SU-DHL-6 (cell line): ENCODE measurements at regions not wholly inside any gene's neighbourhood (a gene's known extent, or its start where the extent isn't known, plus 50 kb on each side); places are given as distances from the start of the nearest gene placed in this dataset.
"Not testable (repeated sequence)": the region's sequence is repeated elsewhere in the genome, so short reads cannot be mapped to it uniquely, and the experiment has no call there.

ENCODE experiments used
- H2AFZ ChIP-seq: fragments of 200-600 bp; sonication (generic); 2 replicates; pipeline ENCODE4 v1.6.1; 2014; ENCODE audit warnings: low read depth, mild to moderate bottlenecking, moderate library complexity, mixed read lengths, antibody characterized with exemption, low read length; ENCODE audit not compliant: severe bottlenecking
- H3F3A ChIP-seq: fragments of 200-600 bp; shearing (Covaris generic); 2 replicates; pipeline ENCODE4 v1.6.0; 2016; ENCODE audit warnings: antibody characterized with exemption, mild to moderate bottlenecking; ENCODE audit not compliant: insufficient read depth
- H3K27ac ChIP-seq: fragments of 200-600 bp; sonication (generic); 2 replicates; pipeline ENCODE4 v1.5.1; 2016; ENCODE audit warnings: low read depth, mild to moderate bottlenecking, low read length, moderate library complexity, mixed read lengths
- H3K27me3 ChIP-seq: fragments of 200-600 bp; sonication (generic), shearing (Covaris generic); 2 replicates; pipeline ENCODE4 v1.6.0; 2014; ENCODE audit warnings: mild to moderate bottlenecking, low read length
- H3K36me3 ChIP-seq: fragments of 200-600 bp; sonication (generic); 2 replicates; pipeline ENCODE4 v1.6.1; 2014; ENCODE audit warnings: mild to moderate bottlenecking, low read length, mixed read lengths
- H3K4me2 ChIP-seq: fragments of 300-600, 200-600 bp; shearing (Covaris generic), sonication (generic); 2 replicates; pipeline ENCODE4 v1.6.0; 2014; ENCODE audit warnings: low read length, low read depth, mild to moderate bottlenecking; ENCODE audit not compliant: poor library complexity, severe bottlenecking
- H3K4me3 ChIP-seq: fragments of 200-600 bp; sonication (generic); 2 replicates; pipeline ENCODE4 v1.5.1; 2014; ENCODE audit warnings: antibody characterized with exemption, low read length, mild to moderate bottlenecking, mixed read lengths; ENCODE audit not compliant: insufficient read depth, poor library complexity, severe bottlenecking
- H3K79me2 ChIP-seq: fragments of 200-600 bp; sonication (generic); 2 replicates; pipeline ENCODE4 v1.6.1; 2014; ENCODE audit warnings: mild to moderate bottlenecking, low read length, moderate library complexity; ENCODE audit not compliant: insufficient read depth
- H3K9ac ChIP-seq: fragments of 200-600 bp; sonication (generic); 2 replicates; pipeline ENCODE4 v1.7.0; 2014; ENCODE audit warnings: mild to moderate bottlenecking, low read length
- H3K9me2 ChIP-seq: fragments of 200-600 bp; sonication (generic); replicated peaks from 2 replicates; pipeline ENCODE4 v1.6.1; 2014; ENCODE audit warnings: low read length; ENCODE audit not compliant: insufficient read depth
- H3K9me3 ChIP-seq: fragments of 200-600 bp; sonication (generic); 2 replicates; pipeline ENCODE4 v1.6.1; 2014; ENCODE audit warnings: low read length, mixed read lengths; ENCODE audit not compliant: insufficient read depth
- H4K20me1 ChIP-seq: fragments of 200-600 bp; sonication (generic); 2 replicates; pipeline ENCODE4 v1.6.1; 2014; ENCODE audit warnings: low read depth, mild to moderate bottlenecking, antibody characterized with exemption, low read length, moderate library complexity, mixed read lengths
- EZH2phosphoT487 ChIP-seq: fragments of 200-600 bp; sonication (generic), shearing (Covaris generic); conservative IDR thresholded peaks from 2 replicates; pipeline ENCODE4 v1.6.1; 2018; ENCODE audit warnings: mild to moderate bottlenecking, antibody characterized with exemption, low read length, moderate library complexity, mixed read lengths
- TF ChIP-seq, protein P1 (sequence below): fragments of 200-600 bp; sonication (generic); IDR thresholded peaks from one replicate; pipeline ENCODE4 v1.5.1; 2017; ENCODE audit warnings: antibody characterized with exemption, mild to moderate bottlenecking, low read length, moderate library complexity; ENCODE audit not compliant: insufficient read depth, poor library complexity, severe bottlenecking

DNA sequence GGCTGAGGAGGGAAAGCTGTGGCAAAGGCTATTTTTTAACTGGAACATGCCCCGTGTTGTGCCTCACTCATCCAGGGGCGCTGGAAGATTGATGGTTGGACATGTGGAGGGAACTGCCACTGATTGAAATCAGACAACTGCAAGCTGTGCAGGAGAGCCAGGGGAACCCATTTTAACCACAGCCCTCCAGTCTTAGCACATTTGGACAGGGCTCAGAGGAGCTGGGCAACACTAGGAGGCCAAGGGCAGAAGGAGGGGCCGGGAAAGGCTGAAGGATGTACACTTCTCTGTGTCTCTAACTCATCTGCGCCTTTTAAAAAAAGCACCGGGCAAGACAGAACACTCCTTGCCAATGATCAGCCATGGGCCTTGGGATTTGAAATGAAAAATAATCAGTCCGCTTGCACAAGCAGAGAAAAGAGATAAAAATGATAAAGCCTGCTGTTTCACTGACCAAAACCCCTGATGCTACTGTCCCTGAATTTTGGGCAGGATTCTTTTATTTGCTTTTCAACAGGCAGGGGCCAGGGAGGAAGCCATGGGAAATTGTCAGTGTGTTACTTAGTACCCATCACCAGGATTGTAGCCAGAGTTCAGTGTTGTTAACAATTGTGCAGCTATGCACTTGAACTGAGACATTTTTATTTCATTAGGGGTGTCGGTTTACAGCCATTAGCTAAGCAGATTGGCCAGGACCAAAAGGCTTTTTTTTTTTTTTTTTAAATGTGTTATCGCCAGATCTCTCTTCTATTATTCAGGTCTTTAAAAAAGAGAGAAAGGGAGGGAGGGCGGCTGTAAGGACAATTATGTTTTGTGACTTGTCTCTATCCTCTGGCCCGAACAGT is 109.3 kb upstream of the EYA4 start:
- H3K36me3 ChIP-seq = no peaks in the 10 kb centered on the region
- no peak overlapping the region for H3K9ac ChIP-seq
- no peaks in the 10 kb centered on the region; the same call in 1 of the 2 replicates for H3K27me3 ChIP-seq
- TF ChIP-seq EZH2phosphoT487 = no peak
- TF ChIP-seq, protein P1, sequence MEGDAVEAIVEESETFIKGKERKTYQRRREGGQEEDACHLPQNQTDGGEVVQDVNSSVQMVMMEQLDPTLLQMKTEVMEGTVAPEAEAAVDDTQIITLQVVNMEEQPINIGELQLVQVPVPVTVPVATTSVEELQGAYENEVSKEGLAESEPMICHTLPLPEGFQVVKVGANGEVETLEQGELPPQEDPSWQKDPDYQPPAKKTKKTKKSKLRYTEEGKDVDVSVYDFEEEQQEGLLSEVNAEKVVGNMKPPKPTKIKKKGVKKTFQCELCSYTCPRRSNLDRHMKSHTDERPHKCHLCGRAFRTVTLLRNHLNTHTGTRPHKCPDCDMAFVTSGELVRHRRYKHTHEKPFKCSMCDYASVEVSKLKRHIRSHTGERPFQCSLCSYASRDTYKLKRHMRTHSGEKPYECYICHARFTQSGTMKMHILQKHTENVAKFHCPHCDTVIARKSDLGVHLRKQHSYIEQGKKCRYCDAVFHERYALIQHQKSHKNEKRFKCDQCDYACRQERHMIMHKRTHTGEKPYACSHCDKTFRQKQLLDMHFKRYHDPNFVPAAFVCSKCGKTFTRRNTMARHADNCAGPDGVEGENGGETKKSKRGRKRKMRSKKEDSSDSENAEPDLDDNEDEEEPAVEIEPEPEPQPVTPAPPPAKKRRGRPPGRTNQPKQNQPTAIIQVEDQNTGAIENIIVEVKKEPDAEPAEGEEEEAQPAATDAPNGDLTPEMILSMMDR = no peak
- H3K27ac ChIP-seq = no peak overlapping the region
- H3K79me2 ChIP-seq = no peaks in the 10 kb centered on the region
- H3K4me3 ChIP-seq = no peak overlapping the region
- H3F3A ChIP-seq = no peaks in the 10 kb centered on the region
- no peaks in the 10 kb centered on the region for H4K20me1 ChIP-seq
- H3K9me2 ChIP-seq = no peaks in the 10 kb centered on the region
- H2AFZ ChIP-seq = no peak overlapping the region
- no peak overlapping the region for H3K4me2 ChIP-seq
- H3K9me3 ChIP-seq = no peaks in the 10 kb centered on the region

DNA sequence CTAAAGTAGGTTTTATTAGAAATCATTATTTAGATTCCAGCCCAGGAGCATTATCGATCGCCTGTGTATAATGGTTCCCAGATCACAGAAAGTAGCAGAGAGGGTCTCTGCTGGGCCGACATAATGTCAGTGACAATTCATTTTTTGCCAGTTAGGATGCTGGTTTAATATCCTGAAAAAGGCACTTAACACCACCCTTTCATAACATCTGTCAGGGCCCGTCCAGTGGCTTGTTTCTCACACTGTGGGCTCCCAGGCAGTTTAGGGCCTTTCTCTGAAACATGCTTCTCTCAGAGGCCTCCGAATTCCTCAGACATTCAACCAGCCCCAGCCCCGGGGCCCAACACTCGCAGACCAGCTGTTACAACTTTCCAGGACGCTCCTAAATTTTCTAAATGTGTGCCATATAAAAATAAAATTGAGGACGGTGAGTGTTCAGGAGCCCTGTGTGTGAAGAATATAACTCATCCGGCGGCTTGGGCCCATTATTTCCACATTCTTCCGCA is 108.6 kb upstream of the EYA4 start:
- Histone ChIP-seq H3K4me3 (no peak overlapping the region), H3K36me3 (no peaks in the 10 kb centered on the region), H3K4me2 (no peak overlapping the region), H3K27ac (no peak overlapping the region), H3F3A (no peaks in the 10 kb centered on the region), H3K9me3 (no peaks in the 10 kb centered on the region), H3K9me2 (no peaks in the 10 kb centered on the region), H2AFZ (no peak overlapping the region), H3K27me3 (no peaks in the 10 kb centered on the region), H3K9ac (no peak overlapping the region), H4K20me1 (no peaks in the 10 kb centered on the region), H3K79me2 (no peaks in the 10 kb centered on the region)
- TF ChIP-seq, protein P1 = no peak
- TF ChIP-seq EZH2phosphoT487 = no peak

DNA sequence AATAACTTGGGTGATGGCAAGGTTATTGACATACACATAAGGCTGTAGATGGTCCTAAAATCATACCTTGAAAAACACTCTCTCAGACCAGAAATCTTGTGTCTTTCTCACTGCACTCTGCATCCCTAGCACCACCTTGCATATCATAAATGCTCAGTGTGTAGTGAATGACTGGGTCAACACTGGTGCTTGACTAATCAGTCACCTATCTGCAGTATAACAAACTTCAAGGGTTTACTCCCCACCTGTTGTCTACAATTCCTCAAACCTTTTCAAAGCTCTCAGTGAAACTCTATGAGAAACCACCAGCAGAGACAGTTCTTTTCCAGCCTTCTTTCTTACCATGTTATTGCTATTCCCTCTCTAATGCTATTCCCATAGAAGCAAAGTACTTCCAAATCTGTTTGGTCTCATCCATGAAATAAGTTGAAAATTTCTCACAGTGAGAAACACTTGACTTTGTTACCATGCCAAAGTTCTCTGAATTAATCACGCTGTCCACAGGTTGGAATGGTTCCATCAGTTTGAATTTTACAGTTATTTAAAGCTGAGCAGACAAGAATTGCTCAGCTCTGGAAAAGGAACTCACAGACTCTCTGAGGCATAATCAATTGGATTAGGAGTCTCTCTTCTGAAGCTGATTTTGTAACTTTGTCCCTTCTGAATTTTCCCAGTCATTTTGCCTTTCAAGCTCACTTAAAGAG is 104.8 kb upstream of the EYA4 start:
- Histone ChIP-seq H3F3A (no peaks in the 10 kb centered on the region), H3K9me2 (no peaks in the 10 kb centered on the region), H3K36me3 (no peaks in the 10 kb centered on the region), H3K27me3 (no peaks in the 10 kb centered on the region), H4K20me1 (no peaks in the 10 kb centered on the region), H3K9me3 (no peaks in the 10 kb centered on the region), H3K79me2 (no peaks in the 10 kb centered on the region), H2AFZ (no peak overlapping the region), H3K4me3 (no peak overlapping the region), H3K4me2 (no peak overlapping the region), H3K9ac (no peak overlapping the region), H3K27ac (no peak overlapping the region)
- no peak for TF ChIP-seq EZH2phosphoT487
- TF ChIP-seq, protein P1 = no peak

DNA sequence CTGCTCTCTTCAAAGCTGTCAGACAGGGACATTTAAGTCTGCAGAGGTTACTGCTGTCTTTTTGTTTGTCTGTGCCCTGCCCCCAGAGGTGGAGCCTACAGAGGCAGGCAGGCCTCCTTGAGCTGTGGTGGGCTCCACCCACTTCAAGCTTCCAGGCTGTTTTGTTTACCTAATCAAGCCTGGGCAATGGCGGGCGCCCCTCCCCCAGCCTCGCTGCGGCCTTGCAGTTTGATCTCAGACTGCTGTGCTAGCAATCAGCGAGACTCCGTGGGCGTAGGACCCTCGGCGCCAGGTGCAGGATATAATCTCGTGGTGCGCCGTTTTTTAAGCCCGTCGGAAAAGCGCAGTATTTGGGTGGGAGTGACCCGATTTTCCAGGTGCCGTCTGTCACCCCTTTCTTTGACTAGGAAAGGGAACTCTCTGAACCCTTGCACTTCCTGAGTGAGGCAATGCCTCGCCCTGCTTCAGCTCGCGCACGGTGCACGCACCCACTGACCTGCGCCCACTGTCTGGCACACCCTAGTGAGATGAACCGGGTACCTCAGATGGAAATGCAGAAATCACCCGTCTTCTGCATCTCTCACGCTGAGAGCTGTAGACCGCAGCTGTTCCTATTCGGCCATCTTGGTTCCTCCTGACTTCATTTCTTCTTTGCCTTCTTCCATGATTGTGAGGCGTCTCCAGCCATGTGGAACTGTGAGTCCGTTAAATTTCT is 93.5 kb upstream of the EYA4 start:
- not testable (repeated sequence) for H2AFZ ChIP-seq, H3K27me3 ChIP-seq, H3K27ac ChIP-seq, H3K79me2 ChIP-seq, H3K9ac ChIP-seq, H3K9me2 ChIP-seq, H3K36me3 ChIP-seq, H3K4me3 ChIP-seq, H3F3A ChIP-seq, H3K9me3 ChIP-seq, H4K20me1 ChIP-seq, H3K4me2 ChIP-seq
